ENCODE measurements at regions not wholly inside any gene's neighbourhood (a gene's known extent, or its start where the extent isn't known, plus 50 kb on each side); places are given as distances from the start of the nearest gene placed in this dataset.

DNA sequence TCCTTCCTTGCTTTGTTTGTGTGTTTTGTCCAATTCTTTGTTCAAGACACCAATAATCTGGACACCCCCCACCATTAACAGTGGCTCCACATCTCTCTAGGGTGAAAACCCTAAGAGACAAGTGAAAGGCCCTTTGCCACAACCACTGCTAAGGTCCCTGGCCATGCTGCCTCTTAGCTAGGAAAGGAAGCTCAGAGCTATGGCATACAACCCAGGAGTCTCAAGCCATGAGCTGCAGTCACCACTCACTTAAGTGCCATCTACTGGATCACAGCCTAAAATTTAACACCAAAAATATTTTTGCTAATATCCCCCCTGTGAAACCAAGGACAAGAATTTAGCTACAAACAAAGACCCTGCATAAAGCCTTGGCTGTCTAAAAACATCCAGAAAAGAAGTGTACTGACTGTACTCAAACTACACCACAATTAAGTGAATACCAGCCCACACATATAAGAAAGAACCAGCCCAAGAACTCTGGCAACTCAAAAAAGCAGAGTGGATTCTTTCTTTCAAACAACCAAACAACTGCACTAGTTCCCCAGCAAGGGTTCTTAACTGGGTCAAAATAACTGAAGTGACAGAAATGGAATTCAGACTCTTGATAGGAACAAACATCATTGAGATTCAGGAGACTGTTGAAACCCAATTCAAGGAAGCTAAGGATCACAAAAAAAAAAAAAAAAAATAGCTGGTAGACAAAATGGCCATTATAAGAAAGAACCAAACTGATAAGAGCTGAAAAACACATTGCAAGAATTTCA lies 130.1 kb upstream of the GALNT5 start:
- TF ChIP-seq POLR2A (IDR thresholded peaks at IDR 0.05) (no peak), CTCF (IDR thresholded peaks at IDR 0.05) (no peak), EP300 (IDR thresholded peaks at IDR 0.05) (no peak)

All from tibial nerve (tissue), 4 donors.